ENCODE measurements at regions not wholly inside any gene's neighbourhood (a gene's known extent, or its start where the extent isn't known, plus 50 kb on each side); places are given as distances from the start of the nearest gene placed in this dataset.

GRCh38 chr13:86937316-86937715, 733.9 kb upstream of the SLITRK5 start:
- no peak for DNase-seq

GRCh38 chr13:86945584-86945983, 725.6 kb upstream of the SLITRK5 start:
- DNase-seq = no peak

GRCh38 chr13:86946734-86947133, 724.4 kb upstream of the SLITRK5 start:
- DNase-seq = no peak

GRCh38 chr13:86954341-86954740, 716.8 kb upstream of the SLITRK5 start:
- DNase-seq = no peak

- DNase-seq = no peak
These were observed 710.3 kb upstream of the SLITRK5 start for GRCh38 chr13:86960876-86961275.

- no peak for DNase-seq
These were observed 696.7 kb upstream of the SLITRK5 start for GRCh38 chr13:86974251-86974994.

GRCh38 chr13:86974995-86975328, 696.2 kb upstream of the SLITRK5 start:
- no peak for DNase-seq

GRCh38 chr13:86976521-86977324, 694.4 kb upstream of the SLITRK5 start:
- DNase-seq = no peak

GRCh38 chr13:86986448-86986847, 684.7 kb upstream of the SLITRK5 start:
- no peak for DNase-seq

- no peak for DNase-seq
These were observed 678.9 kb upstream of the SLITRK5 start for GRCh38 chr13:86992251-86992650.

GRCh38 chr13:87003265-87003664, 667.9 kb upstream of the SLITRK5 start:
- DNase-seq = no peak

GRCh38 chr13:87005511-87005910, 665.7 kb upstream of the SLITRK5 start:
- DNase-seq = no peak

- DNase-seq = no peak
These were observed 635.6 kb upstream of the SLITRK5 start for GRCh38 chr13:87035526-87035925.

GRCh38 chr13:87042946-87043345, 628.2 kb upstream of the SLITRK5 start:
- no peak for DNase-seq

GRCh38 chr13:87052731-87053130, 618.4 kb upstream of the SLITRK5 start:
- DNase-seq = no peak

GRCh38 chr13:87057807-87058520, 613.2 kb upstream of the SLITRK5 start:
- no peak for DNase-seq

- DNase-seq = no peak
These were observed 612.3 kb upstream of the SLITRK5 start for GRCh38 chr13:87058786-87059329.

- no peak for DNase-seq
These were observed 592.0 kb upstream of the SLITRK5 start for GRCh38 chr13:87078947-87079795.

- no peak for DNase-seq
These were observed 590.9 kb upstream of the SLITRK5 start for GRCh38 chr13:87080100-87080779.

- no peak for DNase-seq
These were observed 587.0 kb upstream of the SLITRK5 start for GRCh38 chr13:87084192-87084591.

GRCh38 chr13:87087741-87088140, 583.4 kb upstream of the SLITRK5 start:
- no peak for DNase-seq
